SK-N-SH (cell line): ENCODE measurements at regions not wholly inside any gene's neighbourhood (a gene's known extent, or its start where the extent isn't known, plus 50 kb on each side); places are given as distances from the start of the nearest gene placed in this dataset.

Experiments used
- CTCF ChIA-PET: fragments of 300-600, 350-600 bp; formaldehyde crosslinking; extraction: SDS; loops from one replicate; lab custom pipeline; 2021; lab: Yijun Ruan, JAX
- POLR2A ChIA-PET: fragments of 350-600 bp; sonication (Branson Sonifier 250); formaldehyde crosslinking; extraction: SDS; loops from one replicate; lab custom pipeline; 2020; ENCODE audit warnings: antibody characterized with exemption, inconsistent platforms; lab: Yijun Ruan, JAX
- DNase-seq: peaks from one replicate; pipeline ENCODE4 v3.0.0; 2012
- H2AFZ ChIP-seq: fragments of 200-600 bp; sonication (generic); 2 replicates; pipeline ENCODE4 v1.8.1; 2016; ENCODE audit warnings: antibody characterized with exemption, mild to moderate bottlenecking, low read depth
- H3F3A ChIP-seq: fragments of 200-600 bp; sonication (generic); replicated peaks from 2 replicates; pipeline ENCODE3; 2016; ENCODE audit warnings: antibody characterized with exemption, mild to moderate bottlenecking; ENCODE audit not compliant: insufficient read depth
- H3K27ac ChIP-seq, 2 experiments: fragments of 200-500 bp in 1 of 2; fragments of 200-600 bp in 1 of 2; sonication (Bioruptor generic) in 1 of 2; sonication (generic), shearing (Covaris generic) in 1 of 2; 2 replicates each; pipeline versions ENCODE4 v1.5.1 to v1.6.1; 2014 to 2016; ENCODE audit warnings: low read depth in 2 of 2, inconsistent platforms in 1 of 2, low read length in 1 of 2, mild to moderate bottlenecking in 1 of 2, mixed read lengths in 1 of 2
- H3K27me3 ChIP-seq: fragments of 200-600 bp; sonication (generic), shearing (Covaris generic); 2 replicates; pipeline ENCODE4 v1.6.1; 2016; ENCODE audit warnings: mixed run types; ENCODE audit not compliant: insufficient read depth
- H3K36me3 ChIP-seq, 2 experiments: fragments of 200-500 bp in 1 of 2; fragments of 200-600 bp in 1 of 2; sonication (Bioruptor generic) in 1 of 2; sonication (generic) in 1 of 2; replicated peaks in 1 of 2; 2 replicates each; pipeline versions ENCODE3 to v1.5.1; 2014 to 2016; ENCODE audit warnings: low read length in 1 of 2, mild to moderate bottlenecking in 1 of 2; ENCODE audit not compliant: insufficient read depth in 2 of 2, control insufficient read depth in 1 of 2
- H3K4me1 ChIP-seq, 2 experiments: fragments of 200-500 bp in 1 of 2; fragments of 200-600 bp in 1 of 2; sonication (Bioruptor generic) in 1 of 2; sonication (generic), shearing (Covaris generic) in 1 of 2; 2 replicates each; pipeline versions ENCODE4 v1.5.1 to v1.6.1; 2014 to 2016; ENCODE audit warnings: low read depth in 1 of 2, low read length in 1 of 2, mixed run types in 1 of 2; ENCODE audit not compliant: insufficient read depth in 2 of 2, control insufficient read depth in 1 of 2
- H3K4me2 ChIP-seq: fragments of 200-600 bp; sonication (generic), shearing (Covaris generic); 2 replicates; pipeline ENCODE4 v1.6.1; 2017; ENCODE audit warnings: mixed run types
- H3K4me3 ChIP-seq, 2 experiments: fragments of 200-500 bp in 1 of 2; fragments of 200-600 bp in 1 of 2; sonication (Bioruptor generic) in 1 of 2; sonication (generic), shearing (Covaris generic) in 1 of 2; 2 replicates each; pipeline versions ENCODE4 v1.5.1 to v1.8.1; 2014 to 2016; ENCODE audit warnings: low read depth in 2 of 2, inconsistent platforms in 1 of 2, low read length in 1 of 2, mild to moderate bottlenecking in 1 of 2, mixed read lengths in 1 of 2, moderate library complexity in 1 of 2
- H3K79me2 ChIP-seq: fragments of 200-600 bp; sonication (generic); 2 replicates; pipeline ENCODE4 v1.8.1; 2017; ENCODE audit warnings: mild to moderate bottlenecking; ENCODE audit not compliant: insufficient read depth
- H3K9ac ChIP-seq: fragments of 200-600 bp; sonication (generic); 2 replicates; pipeline ENCODE4 v1.6.1; 2017; ENCODE audit warnings: mixed run types
- H3K9me2 ChIP-seq: fragments of 200-600 bp; sonication (generic); 2 replicates; pipeline ENCODE4 v1.6.1; 2017; ENCODE audit warnings: mixed run types
- H3K9me3 ChIP-seq: fragments of 200-600 bp; sonication (generic); 2 replicates; pipeline ENCODE4 v1.6.1; 2017; ENCODE audit warnings: mixed run types, mild to moderate bottlenecking, moderate library complexity
- H4K20me1 ChIP-seq: fragments of 200-600 bp; sonication (generic); 2 replicates; pipeline ENCODE4 v1.6.1; 2017; ENCODE audit warnings: mild to moderate bottlenecking, mixed run types; ENCODE audit not compliant: insufficient read depth
- ELF1 ChIP-seq: IDR thresholded peaks from 2 replicates; pipeline ENCODE4 v1.4.0; 2012
- EP300 ChIP-seq, 2 experiments: IDR thresholded peaks; 2 replicates each; pipeline versions ENCODE4 v1.4.0 to v1.6.1; 2012; ENCODE audit warnings: borderline replicate concordance in 1 of 2, low read depth in 1 of 2, low read length in 1 of 2
- EZH2phosphoT487 ChIP-seq: fragments of 200-600 bp; sonication (generic); IDR thresholded peaks from 2 replicates; pipeline ENCODE4 v1.6.1; 2017; ENCODE audit warnings: low read depth, mixed run types, mild to moderate bottlenecking, antibody characterized with exemption, moderate library complexity, borderline replicate concordance
- MAX ChIP-seq: IDR thresholded peaks from 2 replicates; pipeline ENCODE4 v1.4.0; 2012; ENCODE audit warnings: low read depth
- MXI1 ChIP-seq: IDR thresholded peaks from 2 replicates; pipeline ENCODE4 v1.6.1; 2012; ENCODE audit warnings: mild to moderate bottlenecking, low read depth, low read length, improper control_type of control experiment
- NFIC ChIP-seq: IDR thresholded peaks from 2 replicates; pipeline ENCODE4 v1.4.0; 2012; ENCODE audit warnings: borderline replicate concordance
- REST ChIP-seq: IDR thresholded peaks from 2 replicates; pipeline ENCODE4 v1.6.1; 2012; ENCODE audit warnings: mild to moderate bottlenecking, low read depth, low read length, moderate library complexity
- RFX5 ChIP-seq: IDR thresholded peaks from 2 replicates; pipeline ENCODE4 v1.6.1; 2012; ENCODE audit warnings: mild to moderate bottlenecking, improper control_type of control experiment, low read length
- SIN3A ChIP-seq: IDR thresholded peaks from 2 replicates; pipeline ENCODE4 v1.6.1; 2012; ENCODE audit warnings: low read depth, mild to moderate bottlenecking, low read length, moderate library complexity, borderline replicate concordance
- TEAD4 ChIP-seq: IDR thresholded peaks from 2 replicates; pipeline ENCODE4 v1.4.0; 2012; ENCODE audit warnings: mild to moderate bottlenecking, borderline replicate concordance; ENCODE audit not compliant: insufficient read depth
- USF1 ChIP-seq: IDR thresholded peaks from 2 replicates; pipeline ENCODE4 v1.4.0; 2012; ENCODE audit warnings: low read depth, borderline replicate concordance
- WGBS: methylation state at CpG from one replicate; pipeline ENCODE4 v1.1.6; 2017; ENCODE audit warnings: low lambda C conversion rate; 5-methylcytosine and 5-hydroxymethylcytosine counted together

- no peak for TF ChIP-seq EZH2phosphoT487
Measured at GRCh38 chr4:132824761-132825160, 324.3 kb upstream of the PCDH10 start (continued).

GRCh38 chr4:132827522-132827921 is 321.6 kb upstream of the PCDH10 start:
- Histone ChIP-seq H3K36me3 (no peaks in the 10 kb centered on the region), H3F3A (no peaks in the 10 kb centered on the region), H3K9me2 (no peaks in the 10 kb centered on the region), H3K4me2 (no peak overlapping the region), H3K9me3 (no peaks in the 10 kb centered on the region), H3K79me2 (no peaks in the 10 kb centered on the region), H3K27ac (no peak overlapping the region), H2AFZ (no peak overlapping the region), H3K4me1 (no peaks in the 10 kb centered on the region), H3K27me3 (no peaks in the 10 kb centered on the region), H3K4me3 (no peak overlapping the region), H4K20me1 (no peaks in the 10 kb centered on the region), H3K9ac (no peak overlapping the region)
- DNase-seq = no peak
- ChIA-PET POLR2A (no interaction called here), CTCF (no interaction called here)
- TF ChIP-seq USF1 = no peak
- TF ChIP-seq MAX = no peak
- TF ChIP-seq MXI1 = no peak
- no peak for TF ChIP-seq RFX5
- no peak for TF ChIP-seq SIN3A
- 17% methylated on average over 4 of the region's 4 CpGs for WGBS

- ChIA-PET POLR2A (no interaction called here), CTCF (no interaction called here)
- 9% methylated on average over 2 of the region's 2 CpGs for WGBS
Measured at GRCh38 chr4:132838244-132838643, 310.9 kb upstream of the PCDH10 start.

More at GRCh38 chr4:132838244-132838643, 310.9 kb upstream of the PCDH10 start:
- Histone ChIP-seq H2AFZ (no peak overlapping the region), H3K9me2 (no peaks in the 10 kb centered on the region), H3K79me2 (no peaks in the 10 kb centered on the region), H3K27ac (no peak overlapping the region), H3F3A (no peaks in the 10 kb centered on the region), H3K4me3 (no peak overlapping the region), H3K27me3 (no peaks in the 10 kb centered on the region), H3K36me3 (no peaks in the 10 kb centered on the region), H3K9me3 (no peaks in the 10 kb centered on the region), H3K9ac (no peak overlapping the region)
- no peak for DNase-seq
- TF ChIP-seq NFIC (no peak), ELF1 (no peak), REST (no peak), EP300 (IDR thresholded peaks at IDR 0.05; ENCODE audit: borderline replicate concordance in 1 of 2, low read depth in 1 of 2, low read length in 1 of 2) (no peak), TEAD4 (no peak)
- TF ChIP-seq, all 33 proteins: peak for 0
- no peaks in the 10 kb centered on the region for H3K4me1 ChIP-seq
- H4K20me1 ChIP-seq = no peaks in the 10 kb centered on the region
- no peak overlapping the region for H3K4me2 ChIP-seq
